Thyroid gland (tissue), 4 donors: ENCODE measurements at regions not wholly inside any gene's neighbourhood (a gene's known extent, or its start where the extent isn't known, plus 50 kb on each side); places are given as distances from the start of the nearest gene placed in this dataset.

ENCODE experiments used
- POLR2A ChIP-seq, 2 donors: fragments of 450-650 bp; IDR thresholded peaks; one replicate each; pipeline ENCODE4 v1.6.1; 2017; ENCODE audit warnings: antibody characterized with exemption in 2 of 2, mild to moderate bottlenecking in 2 of 2, moderate library complexity in 1 of 2
- TF ChIP-seq, protein P1 (sequence below), 6 experiments: fragments of 200-600 bp in 3 of 6; fragments of 450-650 bp in 3 of 6; sonication (generic) in 3 of 6; IDR thresholded peaks; one replicate each; pipeline ENCODE4 v1.5.1; 2016 to 2019; ENCODE audit warnings: antibody characterized with exemption in 6 of 6, mild to moderate bottlenecking in 2 of 6, inconsistent platforms in 1 of 6, moderate library complexity in 1 of 6

DNA sequence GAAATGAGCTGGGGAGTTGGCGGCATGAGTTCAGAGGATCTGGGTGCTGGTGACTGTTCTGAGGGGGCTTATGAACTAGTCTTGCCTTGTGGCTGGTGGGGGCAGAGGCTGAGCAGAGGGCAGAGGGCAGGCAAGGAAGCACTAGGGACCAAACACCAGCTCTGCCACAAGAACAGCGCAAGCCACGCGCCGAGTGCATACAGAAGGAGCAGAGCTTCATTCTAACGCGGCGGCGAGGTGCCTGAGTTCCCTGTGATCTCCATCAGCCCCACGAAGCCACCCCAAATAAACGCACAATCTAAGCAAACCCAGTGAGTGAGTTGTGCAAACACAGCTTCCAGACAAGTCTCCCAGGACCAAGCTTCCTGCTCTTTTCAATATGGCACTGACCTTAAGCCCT, 110.6 kb upstream of the ALDH1B1 start:
- TF ChIP-seq, protein P1, sequence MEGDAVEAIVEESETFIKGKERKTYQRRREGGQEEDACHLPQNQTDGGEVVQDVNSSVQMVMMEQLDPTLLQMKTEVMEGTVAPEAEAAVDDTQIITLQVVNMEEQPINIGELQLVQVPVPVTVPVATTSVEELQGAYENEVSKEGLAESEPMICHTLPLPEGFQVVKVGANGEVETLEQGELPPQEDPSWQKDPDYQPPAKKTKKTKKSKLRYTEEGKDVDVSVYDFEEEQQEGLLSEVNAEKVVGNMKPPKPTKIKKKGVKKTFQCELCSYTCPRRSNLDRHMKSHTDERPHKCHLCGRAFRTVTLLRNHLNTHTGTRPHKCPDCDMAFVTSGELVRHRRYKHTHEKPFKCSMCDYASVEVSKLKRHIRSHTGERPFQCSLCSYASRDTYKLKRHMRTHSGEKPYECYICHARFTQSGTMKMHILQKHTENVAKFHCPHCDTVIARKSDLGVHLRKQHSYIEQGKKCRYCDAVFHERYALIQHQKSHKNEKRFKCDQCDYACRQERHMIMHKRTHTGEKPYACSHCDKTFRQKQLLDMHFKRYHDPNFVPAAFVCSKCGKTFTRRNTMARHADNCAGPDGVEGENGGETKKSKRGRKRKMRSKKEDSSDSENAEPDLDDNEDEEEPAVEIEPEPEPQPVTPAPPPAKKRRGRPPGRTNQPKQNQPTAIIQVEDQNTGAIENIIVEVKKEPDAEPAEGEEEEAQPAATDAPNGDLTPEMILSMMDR (IDR thresholded peaks at IDR 0.05): no peak
- no peak for TF ChIP-seq POLR2A (IDR thresholded peaks at IDR 0.05)
